ENCODE measurements at regions not wholly inside any gene's neighbourhood (a gene's known extent, or its start where the extent isn't known, plus 50 kb on each side); places are given as distances from the start of the nearest gene placed in this dataset.
A peak's percentile ranks its signal among the peaks of the same experiment; 100 is the strongest.
"Not testable (repeated sequence)": the region's sequence is repeated elsewhere in the genome, so short reads cannot be mapped to it uniquely, and the experiment has no call there.

GRCh38 chr16:60945225-60945624 lies 1091.0 kb downstream of the CDH8 start:
- DNase-seq (ENCODE audit: low spot score), result no peak
- WGBS, result 7% methylated on average over 2 of the region's 2 CpGs
- H3K4me3 ChIP-seq (ENCODE audit: low read depth in 1 of 3, low read length in 3 of 3), result no peak overlapping the region
- no peaks in the 10 kb centered on the region for H3K4me1 ChIP-seq (ENCODE audit: control insufficient read depth in 4 of 4, insufficient read depth in 4 of 4, low read length in 3 of 4)
- no peak overlapping the region for H3K27ac ChIP-seq (ENCODE audit: low read depth in 1 of 2, low read length in 2 of 2)
- no peaks in the 10 kb centered on the region for H3K27me3 ChIP-seq (ENCODE audit: control insufficient read depth in 4 of 4, insufficient read depth in 4 of 4, low read length in 3 of 4)
- TF ChIP-seq REST (IDR thresholded peaks at IDR 0.05), result peak; percentile 98
- no peak for TF ChIP-seq JUND (IDR thresholded peaks at IDR 0.05)
- H3K9me3 ChIP-seq (ENCODE audit: control insufficient read depth in 4 of 4, low read length in 3 of 4), result no peaks in the 10 kb centered on the region
- no peaks in the 10 kb centered on the region for H3K36me3 ChIP-seq (ENCODE audit: control insufficient read depth in 4 of 4, insufficient read depth in 3 of 4, low read depth in 1 of 4, low read length in 3 of 4)
- no peak overlapping the region for H3K9ac ChIP-seq (ENCODE audit: low read depth in 1 of 2, low read length in 2 of 2)

GRCh38 chr16:60936189-60936588 lies 1100.0 kb downstream of the CDH8 start:
- WGBS, result 87% methylated on average over 10 of the region's 10 CpGs
- H3K27ac ChIP-seq (ENCODE audit: low read depth in 1 of 2, low read length in 2 of 2), result not testable (repeated sequence)

GRCh38 chr16:60932600-60932999 lies 1103.6 kb downstream of the CDH8 start:
- WGBS, result 67% methylated on average over 3 of the region's 3 CpGs
- no peaks in the 10 kb centered on the region for H3K9me3 ChIP-seq (ENCODE audit: control insufficient read depth in 4 of 4, low read length in 3 of 4)
- no peak for DNase-seq (ENCODE audit: low spot score)

More at GRCh38 chr16:60936189-60936588, 1100.0 kb downstream of the CDH8 start:
- not testable (repeated sequence) for H3K4me3 ChIP-seq (ENCODE audit: low read depth in 1 of 3, low read length in 3 of 3); DNase-seq (ENCODE audit: low spot score); H3K9me3 ChIP-seq (ENCODE audit: control insufficient read depth in 4 of 4, low read length in 3 of 4); H3K27me3 ChIP-seq (ENCODE audit: control insufficient read depth in 4 of 4, insufficient read depth in 4 of 4, low read length in 3 of 4); H3K36me3 ChIP-seq (ENCODE audit: control insufficient read depth in 4 of 4, insufficient read depth in 3 of 4, low read depth in 1 of 4, low read length in 3 of 4); H3K4me1 ChIP-seq (ENCODE audit: control insufficient read depth in 4 of 4, insufficient read depth in 4 of 4, low read length in 3 of 4); H3K9ac ChIP-seq (ENCODE audit: low read depth in 1 of 2, low read length in 2 of 2)

GRCh38 chr16:60930291-60930690 lies 1105.9 kb downstream of the CDH8 start:
- Histone ChIP-seq H3K27me3 (ENCODE audit: control insufficient read depth in 4 of 4, insufficient read depth in 4 of 4, low read length in 3 of 4) (no peaks in the 10 kb centered on the region), H3K9me3 (ENCODE audit: control insufficient read depth in 4 of 4, low read length in 3 of 4) (no peaks in the 10 kb centered on the region), H3K9ac (ENCODE audit: low read depth in 1 of 2, low read length in 2 of 2) (no peak overlapping the region), H3K4me3 (ENCODE audit: low read depth in 1 of 3, low read length in 3 of 3) (no peak overlapping the region), H3K36me3 (ENCODE audit: control insufficient read depth in 4 of 4, insufficient read depth in 3 of 4, low read depth in 1 of 4, low read length in 3 of 4) (no peaks in the 10 kb centered on the region), H3K27ac (ENCODE audit: low read depth in 1 of 2, low read length in 2 of 2) (no peak overlapping the region), H3K4me1 (ENCODE audit: control insufficient read depth in 4 of 4, insufficient read depth in 4 of 4, low read length in 3 of 4) (no peaks in the 10 kb centered on the region)
- 59% methylated on average over 5 of the region's 5 CpGs for WGBS
- TF ChIP-seq EGR1 (IDR thresholded peaks at IDR 0.05; ENCODE audit: low read depth in 2 of 2) (no peak), REST (IDR thresholded peaks at IDR 0.05) (no peak), GABPA (IDR thresholded peaks at IDR 0.05 in 1 of 2, conservative IDR thresholded peaks at IDR 0.05 in 1 of 2) (no peak), SP1 (IDR thresholded peaks at IDR 0.05) (no peak), FOXA2 (IDR thresholded peaks at IDR 0.05) (no peak), JUND (IDR thresholded peaks at IDR 0.05) (no peak)
- TF ChIP-seq, protein P1, sequence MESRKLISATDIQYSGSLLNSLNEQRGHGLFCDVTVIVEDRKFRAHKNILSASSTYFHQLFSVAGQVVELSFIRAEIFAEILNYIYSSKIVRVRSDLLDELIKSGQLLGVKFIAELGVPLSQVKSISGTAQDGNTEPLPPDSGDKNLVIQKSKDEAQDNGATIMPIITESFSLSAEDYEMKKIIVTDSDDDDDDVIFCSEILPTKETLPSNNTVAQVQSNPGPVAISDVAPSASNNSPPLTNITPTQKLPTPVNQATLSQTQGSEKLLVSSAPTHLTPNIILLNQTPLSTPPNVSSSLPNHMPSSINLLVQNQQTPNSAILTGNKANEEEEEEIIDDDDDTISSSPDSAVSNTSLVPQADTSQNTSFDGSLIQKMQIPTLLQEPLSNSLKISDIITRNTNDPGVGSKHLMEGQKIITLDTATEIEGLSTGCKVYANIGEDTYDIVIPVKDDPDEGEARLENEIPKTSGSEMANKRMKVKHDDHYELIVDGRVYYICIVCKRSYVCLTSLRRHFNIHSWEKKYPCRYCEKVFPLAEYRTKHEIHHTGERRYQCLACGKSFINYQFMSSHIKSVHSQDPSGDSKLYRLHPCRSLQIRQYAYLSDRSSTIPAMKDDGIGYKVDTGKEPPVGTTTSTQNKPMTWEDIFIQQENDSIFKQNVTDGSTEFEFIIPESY (IDR thresholded peaks at IDR 0.05), result no peak
- no peak for DNase-seq (ENCODE audit: low spot score)

More at GRCh38 chr16:60932600-60932999, 1103.6 kb downstream of the CDH8 start:
- Histone ChIP-seq H3K36me3 (ENCODE audit: control insufficient read depth in 4 of 4, insufficient read depth in 3 of 4, low read depth in 1 of 4, low read length in 3 of 4) (no peaks in the 10 kb centered on the region), H3K4me3 (ENCODE audit: low read depth in 1 of 3, low read length in 3 of 3) (no peak overlapping the region), H3K27me3 (ENCODE audit: control insufficient read depth in 4 of 4, insufficient read depth in 4 of 4, low read length in 3 of 4) (no peaks in the 10 kb centered on the region), H3K9ac (ENCODE audit: low read depth in 1 of 2, low read length in 2 of 2) (no peak overlapping the region), H3K4me1 (ENCODE audit: control insufficient read depth in 4 of 4, insufficient read depth in 4 of 4, low read length in 3 of 4) (no peaks in the 10 kb centered on the region), H3K27ac (ENCODE audit: low read depth in 1 of 2, low read length in 2 of 2) (no peak overlapping the region)
- TF ChIP-seq EGR1 (IDR thresholded peaks at IDR 0.05; ENCODE audit: low read depth in 2 of 2), result no peak
- no peak for TF ChIP-seq SP1 (IDR thresholded peaks at IDR 0.05)

All from liver (tissue), 7 donors.